Effector memory CD8-positive, alpha-beta T cell (primary cell): ENCODE measurements at regions not wholly inside any gene's neighbourhood (a gene's known extent, or its start where the extent isn't known, plus 50 kb on each side); places are given as distances from the start of the nearest gene placed in this dataset.
"Not testable (repeated sequence)": the region's sequence is repeated elsewhere in the genome, so short reads cannot be mapped to it uniquely, and the experiment has no call there.

Source experiments
- ATAC-seq: fragments of 150-1000 bp; cut with Tn5 transposase; replicated peaks from 2 replicates; pipeline ENCODE4 v1.10.0; 2021; ENCODE audit warnings: mild to moderate bottlenecking, moderate library complexity
- DNase-seq, 3 experiments: peaks; one replicate each; pipeline ENCODE4 v3.0.0; 2021
- H3K27ac Mint-ChIP-seq, 2 donors: one replicate each; pipeline ENCODE4 v1.8.0; 2022; ENCODE audit warnings: mild to moderate bottlenecking in 2 of 2, mixed read lengths in 2 of 2, moderate library complexity in 2 of 2
- H3K27me3 Mint-ChIP-seq, 2 donors: one replicate each; pipeline ENCODE4 v1.8.0; 2022; ENCODE audit warnings: mixed read lengths in 2 of 2
- H3K36me3 Mint-ChIP-seq: one replicate; pipeline ENCODE4 v1.8.0; 2022; ENCODE audit warnings: mild to moderate bottlenecking, moderate library complexity, mixed read lengths; ENCODE audit not compliant: insufficient read depth
- H3K4me1 Mint-ChIP-seq, 2 donors: one replicate each; pipeline ENCODE4 v1.8.0; 2022; ENCODE audit warnings: low read depth in 2 of 2, mixed read lengths in 2 of 2
- H3K4me3 Mint-ChIP-seq, 2 donors: one replicate each; pipeline ENCODE4 v1.8.0; 2022; ENCODE audit warnings: mild to moderate bottlenecking in 2 of 2, mixed read lengths in 2 of 2, moderate library complexity in 2 of 2
- H3K9me3 Mint-ChIP-seq, 2 donors: one replicate each; pipeline ENCODE4 v1.8.0; 2022; ENCODE audit warnings: mixed read lengths in 2 of 2

DNA sequence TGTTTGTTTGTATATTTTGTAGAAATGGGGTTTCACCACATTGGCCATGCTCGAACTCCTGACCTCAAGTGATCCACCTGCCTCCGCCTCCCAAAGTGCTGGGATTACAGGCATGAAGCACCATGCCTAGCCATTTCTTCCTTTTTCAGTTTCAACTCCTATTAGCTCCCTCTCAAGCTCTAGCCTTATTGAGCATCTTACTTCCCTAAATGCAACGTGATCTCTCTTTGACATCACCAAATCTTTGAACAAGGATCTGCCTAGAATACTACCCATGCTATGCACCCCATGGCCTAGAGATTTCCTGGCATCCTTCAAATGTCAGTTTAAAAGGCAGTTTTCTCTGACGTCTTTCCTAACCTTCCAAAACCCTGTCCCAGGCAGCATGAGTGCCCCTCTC, 91.1 kb upstream of the NR5A2 start:
- Mint-ChIP-seq H3K27ac (no peak overlapping the region), H3K4me3 (no peak overlapping the region), H3K36me3 (peaks cover 3% of the 10 kb centered on the region), H3K27me3 (peaks cover 31 to 37% of the 10 kb centered on the region in 2 donors), H3K9me3 (no peaks in the 10 kb centered on the region), H3K4me1 (peaks cover 11 to 17% of the 10 kb centered on the region in 2 donors)
- DNase-seq (no peak), ATAC-seq (no peak)

DNA sequence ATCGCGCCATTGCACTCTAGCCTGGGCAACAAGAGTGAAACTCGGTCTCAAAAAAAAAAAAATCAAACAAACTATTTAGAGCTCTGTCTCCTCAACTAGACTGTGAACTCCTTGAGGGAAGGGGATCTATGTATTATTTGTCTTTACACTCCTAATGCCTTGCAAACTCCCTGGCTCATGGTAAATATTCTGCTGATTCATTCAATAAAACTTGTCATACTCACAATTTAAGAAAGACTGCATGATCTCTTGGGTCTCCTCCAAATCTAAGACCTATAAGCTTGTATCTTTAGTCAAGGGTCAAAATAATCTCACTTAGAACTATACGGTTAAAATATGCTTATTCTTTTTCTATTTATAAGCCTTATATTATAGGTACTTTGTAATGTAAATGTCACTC, 90.3 kb upstream of the NR5A2 start:
- Mint-ChIP-seq H3K4me1 (peaks cover 8 to 17% of the 10 kb centered on the region in 2 donors), H3K9me3 (no peaks in the 10 kb centered on the region), H3K27me3 (peaks cover 31 to 37% of the 10 kb centered on the region in 2 donors), H3K27ac (no peak overlapping the region), H3K4me3 (no peak overlapping the region), H3K36me3 (peaks cover 3% of the 10 kb centered on the region)
- ATAC-seq: no peak
- no peak for DNase-seq

DNA sequence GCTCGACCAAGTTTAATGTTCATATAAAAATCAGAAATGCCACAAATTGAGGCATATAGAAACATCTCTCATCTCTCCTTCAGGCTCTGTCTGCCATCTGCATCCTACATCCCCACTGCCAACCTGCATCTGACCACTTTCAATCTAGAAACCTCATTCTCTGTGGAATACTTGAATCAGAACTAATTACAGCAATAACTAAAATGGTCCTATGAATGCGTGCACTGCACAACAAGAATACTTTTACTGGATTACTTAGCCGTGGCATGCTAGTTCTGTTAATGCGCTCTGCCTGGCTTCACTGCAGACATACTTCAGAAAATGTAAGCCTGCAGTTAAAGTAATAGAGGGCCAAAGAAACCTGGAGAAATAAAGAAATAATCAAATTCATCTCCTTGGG, 89.8 kb upstream of the NR5A2 start:
- H3K27me3 Mint-ChIP-seq: peaks cover 31 to 37% of the 10 kb centered on the region in 2 donors
- H3K4me1 Mint-ChIP-seq: peaks cover 6 to 13% of the 10 kb centered on the region in 2 donors
- H3K27ac Mint-ChIP-seq: no peak overlapping the region

DNA sequence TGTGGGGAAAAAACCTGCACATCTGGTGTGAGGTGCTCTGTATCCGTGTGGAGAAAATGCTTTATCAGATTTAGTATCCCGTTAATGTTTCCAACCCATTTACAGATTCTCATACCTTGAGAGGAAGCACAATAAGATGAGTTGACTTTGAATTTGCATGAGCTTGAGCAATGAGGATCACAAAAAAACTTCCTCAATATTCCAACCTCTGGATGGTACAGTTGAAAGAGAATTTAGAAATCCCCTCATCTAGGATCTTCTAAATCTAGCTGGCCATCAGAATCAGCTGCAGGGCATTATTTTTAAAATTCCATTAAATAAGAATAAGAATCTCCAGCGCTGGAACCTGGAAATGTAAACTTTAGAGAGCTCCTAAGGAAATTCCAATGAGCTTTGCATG, 82.5 kb upstream of the NR5A2 start:
- Mint-ChIP-seq H3K4me3 (no peak overlapping the region), H3K4me1 (peaks cover 6 to 13% of the 10 kb centered on the region in 2 donors), H3K9me3 (no peaks in the 10 kb centered on the region), H3K27me3 (peaks cover 11 to 14% of the 10 kb centered on the region in 2 donors), H3K36me3 (no peaks in the 10 kb centered on the region), H3K27ac (no peak overlapping the region)
- DNase-seq (no peak), ATAC-seq (no peak)

More for the DNA sequence above, 89.8 kb upstream of the NR5A2 start:
- ATAC-seq (no peak), DNase-seq (no peak)
- H3K4me3 Mint-ChIP-seq: no peak overlapping the region
- peaks cover 3% of the 10 kb centered on the region for H3K36me3 Mint-ChIP-seq
- H3K9me3 Mint-ChIP-seq: no peaks in the 10 kb centered on the region

DNA sequence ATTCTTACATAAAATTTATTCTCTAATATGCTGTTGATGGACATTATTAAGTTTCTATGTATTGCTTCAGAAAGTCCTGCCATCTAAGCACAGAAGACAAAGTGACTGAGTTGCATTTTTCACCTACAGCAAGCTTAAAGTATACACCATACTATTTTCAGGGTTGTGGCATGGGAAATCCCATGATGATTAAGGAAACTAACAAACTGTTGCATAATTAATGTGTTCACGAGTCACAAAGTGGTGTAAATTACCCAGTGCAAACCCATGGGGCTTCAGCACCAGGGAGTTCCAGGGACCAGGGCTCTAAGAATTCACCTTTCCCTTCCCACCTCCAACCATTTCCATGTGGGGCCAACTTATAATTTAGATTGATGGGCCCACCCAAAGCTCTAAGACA, 81.9 kb upstream of the NR5A2 start:
- DNase-seq (no peak), ATAC-seq (no peak)
- H3K27me3 Mint-ChIP-seq: peaks cover 11 to 14% of the 10 kb centered on the region in 2 donors
- no peaks in the 10 kb centered on the region for H3K36me3 Mint-ChIP-seq
- no peaks in the 10 kb centered on the region for H3K9me3 Mint-ChIP-seq
- H3K27ac Mint-ChIP-seq: no peak overlapping the region
- no peak overlapping the region for H3K4me3 Mint-ChIP-seq
- peaks cover 6 to 13% of the 10 kb centered on the region in 2 donors for H3K4me1 Mint-ChIP-seq

DNA sequence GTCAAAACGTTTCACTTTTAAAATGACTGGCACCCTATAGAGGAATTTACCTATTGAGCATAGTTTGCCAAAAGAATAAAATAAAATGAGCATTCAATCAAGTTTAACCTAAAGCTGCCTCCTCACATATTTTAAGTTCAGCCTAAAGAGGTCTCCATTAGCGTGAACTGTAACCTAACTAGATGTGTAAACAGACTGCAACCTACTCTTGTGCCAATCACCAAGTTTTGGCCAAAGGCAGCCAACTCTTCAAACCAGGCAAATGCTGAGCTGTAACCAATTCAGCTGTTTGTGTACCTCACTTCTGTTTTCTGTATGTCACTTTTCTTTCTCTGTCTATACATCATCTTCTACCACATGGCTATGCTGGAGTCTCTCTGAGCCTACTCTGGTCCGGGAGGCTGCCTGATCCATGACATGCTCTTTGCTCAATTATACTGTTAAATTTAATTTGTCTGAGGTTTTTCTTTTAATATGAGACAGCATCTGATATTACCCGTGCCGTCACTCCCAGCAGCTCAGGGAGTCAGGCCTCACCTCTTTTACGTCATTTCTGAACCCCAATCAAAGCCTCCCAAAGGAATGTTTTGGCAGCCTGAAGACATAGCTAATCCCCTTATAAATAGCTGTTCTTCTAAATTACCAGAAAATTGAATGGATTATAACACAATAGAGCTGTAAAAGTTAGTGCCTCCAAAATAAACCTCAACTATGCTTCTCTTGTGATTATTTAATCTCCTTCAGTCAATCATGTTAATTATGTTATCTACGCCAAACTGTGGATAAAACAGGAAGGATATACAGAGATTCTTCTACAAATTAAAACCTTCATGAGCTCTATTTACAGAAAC, 81.0 kb upstream of the NR5A2 start:
- peaks cover 2 to 5% of the 10 kb centered on the region in 2 donors for H3K4me1 Mint-ChIP-seq
- DNase-seq: no peak
- H3K27me3 Mint-ChIP-seq: peaks cover 18 to 19% of the 10 kb centered on the region in 2 donors
- H3K9me3 Mint-ChIP-seq: no peaks in the 10 kb centered on the region
- H3K4me3 Mint-ChIP-seq: no peak overlapping the region
- H3K27ac Mint-ChIP-seq: no peak overlapping the region
- no peaks in the 10 kb centered on the region for H3K36me3 Mint-ChIP-seq
- ATAC-seq: no peak

DNA sequence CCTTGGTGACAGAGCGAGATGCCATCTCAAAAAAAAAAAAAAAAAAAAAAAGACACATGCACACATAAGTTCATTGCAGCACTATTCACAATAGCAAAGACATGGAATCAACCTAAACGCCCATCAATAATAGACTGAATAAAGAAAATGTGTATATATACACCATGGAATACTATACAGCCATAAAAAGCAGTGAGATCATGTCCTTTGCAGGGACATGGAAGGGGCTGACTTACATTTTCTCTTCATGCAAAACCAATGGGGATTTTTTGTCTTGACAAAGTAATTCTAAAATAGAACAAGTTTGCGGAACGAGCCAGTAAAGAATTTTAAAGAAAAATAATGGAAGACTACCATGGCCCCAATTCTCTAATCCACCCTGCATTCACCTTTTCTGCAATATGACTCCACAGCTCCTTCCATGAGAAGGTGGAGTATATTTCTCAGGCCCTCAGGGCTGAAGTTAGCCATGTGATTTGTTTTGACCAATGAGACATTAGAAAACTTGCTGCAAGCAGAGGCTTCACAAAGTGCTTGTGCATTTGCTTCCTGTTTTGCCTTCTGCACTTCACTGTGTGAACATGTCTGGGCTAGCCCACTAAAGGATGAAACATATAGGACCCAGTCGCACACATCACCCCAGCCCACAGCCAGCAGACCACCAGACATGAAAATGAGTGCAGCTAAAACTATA, 78.8 kb upstream of the NR5A2 start:
- DNase-seq (no peak), ATAC-seq (no peak)
- Mint-ChIP-seq H3K27me3 (peaks cover 24 to 25% of the 10 kb centered on the region in 2 donors), H3K4me1 (no peaks in the 10 kb centered on the region), H3K9me3 (no peaks in the 10 kb centered on the region), H3K4me3 (no peak overlapping the region), H3K27ac (no peak overlapping the region), H3K36me3 (no peaks in the 10 kb centered on the region)

DNA sequence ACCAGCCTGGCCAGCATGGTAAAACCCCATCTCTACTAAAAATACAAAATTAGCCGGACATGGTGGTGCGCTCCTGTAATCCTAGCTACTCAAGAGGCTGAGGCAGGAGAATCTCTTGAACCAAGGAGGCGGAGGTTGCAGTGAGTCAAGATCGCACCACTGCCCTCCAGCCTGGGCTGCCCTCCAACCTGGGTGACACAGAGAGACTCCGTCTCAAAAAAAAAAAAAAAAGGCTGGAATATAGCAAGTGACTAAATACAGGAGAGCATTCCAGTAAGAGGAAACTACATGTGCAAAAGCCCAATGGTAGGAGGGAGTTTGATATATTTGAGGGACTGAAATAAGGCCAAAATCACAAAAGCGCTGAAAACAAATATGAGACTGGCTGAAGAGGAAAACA, 76.5 kb upstream of the NR5A2 start:
- H3K9me3 Mint-ChIP-seq, DNase-seq: not testable (repeated sequence)
- peaks cover 24 to 27% of the 10 kb centered on the region in 2 donors for H3K27me3 Mint-ChIP-seq

DNA sequence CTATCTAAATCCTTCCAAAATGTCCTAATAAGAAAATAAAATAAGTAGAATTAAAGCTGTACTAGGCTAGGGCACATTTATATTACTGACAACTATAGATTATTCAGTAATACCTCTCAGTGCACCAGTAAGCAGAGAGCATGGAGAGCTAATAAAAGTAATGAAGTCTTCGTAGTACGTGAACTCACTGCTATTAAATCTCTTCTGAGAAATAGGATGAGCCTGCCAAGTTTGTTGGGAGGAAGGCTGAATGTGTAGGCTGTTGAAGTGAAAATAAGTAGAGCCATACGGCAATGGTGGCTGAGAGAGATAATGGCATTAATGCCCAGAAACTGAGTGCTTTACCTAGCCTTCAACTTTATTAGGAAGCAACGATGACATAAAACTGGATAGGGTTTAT, 73.9 kb upstream of the NR5A2 start:
- DNase-seq: no peak
- Mint-ChIP-seq H3K4me3 (no peak overlapping the region), H3K27ac (no peak overlapping the region), H3K9me3 (peaks cover 0 to 2% of the 10 kb centered on the region in 2 donors), H3K27me3 (peaks cover 14 to 24% of the 10 kb centered on the region in 2 donors), H3K4me1 (no peaks in the 10 kb centered on the region), H3K36me3 (no peaks in the 10 kb centered on the region)
- ATAC-seq: no peak

More for the DNA sequence above, 76.5 kb upstream of the NR5A2 start:
- not testable (repeated sequence) for H3K36me3 Mint-ChIP-seq, H3K4me1 Mint-ChIP-seq, H3K4me3 Mint-ChIP-seq, H3K27ac Mint-ChIP-seq, ATAC-seq

DNA sequence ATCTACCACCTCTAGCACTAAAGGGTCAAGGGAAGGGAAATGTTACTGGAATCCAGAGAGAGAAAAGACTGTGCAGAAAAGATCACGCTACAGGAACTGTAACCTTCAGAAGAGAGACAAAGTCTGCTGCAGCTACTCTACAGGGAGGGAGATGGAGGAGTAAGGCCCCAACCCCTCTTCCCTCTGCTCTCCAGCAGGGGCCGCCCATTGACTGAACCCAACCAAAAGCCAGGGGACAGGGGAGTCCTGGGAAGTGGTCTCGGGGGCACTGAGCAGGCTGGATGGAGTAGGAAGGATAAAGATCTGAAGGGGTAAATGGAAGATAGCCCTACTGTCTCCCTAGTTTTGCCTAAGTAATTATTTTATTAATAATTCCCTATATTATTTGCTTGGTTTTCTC, 72.8 kb upstream of the NR5A2 start:
- no peaks in the 10 kb centered on the region for H3K4me1 Mint-ChIP-seq
- H3K36me3 Mint-ChIP-seq: no peaks in the 10 kb centered on the region
- no peak overlapping the region for H3K27ac Mint-ChIP-seq
- DNase-seq (no peak), ATAC-seq (no peak)
- peaks cover 0 to 2% of the 10 kb centered on the region in 2 donors for H3K9me3 Mint-ChIP-seq
- H3K27me3 Mint-ChIP-seq: peaks cover 14 to 18% of the 10 kb centered on the region in 2 donors
- no peak overlapping the region for H3K4me3 Mint-ChIP-seq

DNA sequence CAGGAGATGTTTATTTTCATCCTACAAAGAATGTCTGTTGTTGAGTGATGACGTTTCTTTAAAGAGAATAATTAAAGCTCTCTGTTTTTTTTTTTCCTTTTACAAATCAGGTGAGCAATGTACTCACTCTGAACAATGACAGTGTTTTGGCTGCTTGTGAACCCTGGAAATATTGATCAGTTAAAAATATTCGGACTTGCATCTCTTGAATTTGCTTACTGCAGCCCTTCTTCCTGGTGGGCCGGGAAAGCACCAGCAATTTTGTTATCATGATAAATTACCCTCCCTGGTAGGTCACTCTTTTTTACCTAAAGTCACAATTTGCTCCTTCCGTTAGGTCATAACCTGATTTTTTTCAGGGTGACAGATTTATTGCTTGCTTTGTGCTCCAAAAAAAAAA, 72.3 kb upstream of the NR5A2 start:
- Mint-ChIP-seq H3K4me1 (no peaks in the 10 kb centered on the region), H3K4me3 (no peak overlapping the region), H3K36me3 (no peaks in the 10 kb centered on the region), H3K9me3 (peaks cover 0 to 2% of the 10 kb centered on the region in 2 donors), H3K27me3 (peaks cover 14 to 18% of the 10 kb centered on the region in 2 donors), H3K27ac (no peak overlapping the region)
- no peak for ATAC-seq
- no peak for DNase-seq

DNA sequence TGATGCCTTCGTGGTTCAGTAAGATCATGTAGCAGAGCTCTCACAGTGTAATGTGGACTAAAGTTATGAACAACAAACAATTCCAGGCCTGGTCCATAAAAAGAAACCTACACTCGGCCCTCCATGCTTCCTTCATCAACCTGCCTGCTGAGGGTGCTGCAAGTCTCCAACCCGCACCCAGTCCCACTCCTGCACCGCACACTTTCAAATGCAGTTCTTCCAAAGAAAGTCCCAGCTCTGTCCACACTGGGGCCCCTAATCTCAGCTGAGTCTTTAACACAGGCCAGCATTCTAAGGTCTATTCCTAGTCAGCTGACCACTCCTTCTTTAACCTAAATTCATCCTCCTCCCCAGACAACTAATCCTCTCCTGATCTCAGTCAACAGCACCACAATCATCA, 71.5 kb upstream of the NR5A2 start:
- Mint-ChIP-seq H3K27ac (no peak overlapping the region), H3K9me3 (peaks cover 0 to 2% of the 10 kb centered on the region in 2 donors), H3K4me3 (no peak overlapping the region), H3K4me1 (no peaks in the 10 kb centered on the region), H3K27me3 (peaks cover 12 to 18% of the 10 kb centered on the region in 2 donors), H3K36me3 (no peaks in the 10 kb centered on the region)
- ATAC-seq: no peak
- DNase-seq: no peak

DNA sequence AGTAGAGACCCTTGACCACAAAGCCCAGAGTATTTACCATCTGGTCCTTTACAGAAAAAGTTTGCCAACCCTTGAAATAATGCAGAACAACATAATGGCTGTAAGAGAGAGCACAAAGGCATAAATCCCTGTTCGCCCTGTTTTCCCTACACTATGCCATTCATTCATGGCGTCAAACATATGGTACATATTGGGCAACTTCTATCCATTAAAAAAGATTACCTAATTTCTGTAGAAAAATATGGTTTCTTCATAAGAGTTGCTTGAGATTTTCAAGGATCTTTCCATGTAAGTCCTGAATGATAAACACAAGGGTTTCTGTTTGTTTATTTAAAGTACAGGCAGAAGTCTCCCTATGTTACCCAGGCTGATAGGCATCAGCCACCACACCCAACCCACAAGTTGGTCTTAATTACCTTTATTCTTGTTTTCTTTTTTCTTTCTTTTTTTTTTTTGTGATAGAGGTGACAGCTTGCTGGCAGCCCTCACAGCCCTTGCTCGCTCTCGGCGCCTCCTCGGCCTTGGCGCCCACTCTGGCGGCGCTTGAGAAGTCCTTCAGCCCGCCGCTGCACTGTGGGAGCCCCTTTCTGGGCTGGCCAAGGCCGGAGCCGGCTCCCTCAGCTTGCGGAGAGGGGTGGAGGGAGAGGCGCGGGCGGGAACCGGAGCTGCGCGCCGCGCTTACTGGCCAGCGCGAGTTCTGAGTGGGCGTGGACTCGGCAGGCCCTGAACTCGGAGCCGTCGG, 68.3 kb upstream of the NR5A2 start:
- Mint-ChIP-seq H3K9me3 (peaks cover 0 to 2% of the 10 kb centered on the region in 2 donors), H3K4me3 (no peak overlapping the region), H3K27ac (no peak overlapping the region)

More for the DNA sequence above, 68.3 kb upstream of the NR5A2 start:
- Mint-ChIP-seq H3K27me3 (peaks cover 0 to 7% of the 10 kb centered on the region in 2 donors), H3K36me3 (no peaks in the 10 kb centered on the region), H3K4me1 (no peaks in the 10 kb centered on the region)
- DNase-seq (no peak), ATAC-seq (no peak)
